ENCODE measurements at regions not wholly inside any gene's neighbourhood (a gene's known extent, or its start where the extent isn't known, plus 50 kb on each side); places are given as distances from the start of the nearest gene placed in this dataset.
"Not testable (repeated sequence)": the region's sequence is repeated elsewhere in the genome, so short reads cannot be mapped to it uniquely, and the experiment has no call there.

- DNase-seq, result not testable (repeated sequence)
These were observed 127.1 kb upstream of the VOPP1 start for GRCh38 chr7:55699450-55699842.

GRCh38 chr7:55698607-55699449, 126.5 kb upstream of the VOPP1 start:
- not testable (repeated sequence) for DNase-seq

GRCh38 chr7:55695893-55696701, 123.8 kb upstream of the VOPP1 start:
- not testable (repeated sequence) for DNase-seq

- not testable (repeated sequence) for DNase-seq
These were observed 122.2 kb upstream of the VOPP1 start for GRCh38 chr7:55694484-55694883.

GRCh38 chr7:55688684-55689681, 116.7 kb upstream of the VOPP1 start:
- DNase-seq, result not testable (repeated sequence)

GRCh38 chr7:55688261-55688660, 116.0 kb upstream of the VOPP1 start:
- not testable (repeated sequence) for DNase-seq

- DNase-seq, result not testable (repeated sequence)
These were observed 115.0 kb upstream of the VOPP1 start for GRCh38 chr7:55687252-55687651.

GRCh38 chr7:55686771-55687170, 114.5 kb upstream of the VOPP1 start:
- not testable (repeated sequence) for DNase-seq

GRCh38 chr7:55683501-55683900, 111.2 kb upstream of the VOPP1 start:
- not testable (repeated sequence) for DNase-seq

GRCh38 chr7:55675589-55675988, 103.3 kb upstream of the VOPP1 start:
- not testable (repeated sequence) for DNase-seq

- DNase-seq, result not testable (repeated sequence)
These were observed 101.2 kb upstream of the VOPP1 start for GRCh38 chr7:55673525-55673924.

- DNase-seq, result not testable (repeated sequence)
These were observed 99.8 kb upstream of the VOPP1 start for GRCh38 chr7:55672084-55672483.

GRCh38 chr7:55657654-55658053, 85.4 kb upstream of the VOPP1 start:
- DNase-seq, result peak; percentile 79

- DNase-seq, result no peak
These were observed 78.8 kb upstream of the VOPP1 start for GRCh38 chr7:55651057-55651456.

- no peak for DNase-seq
These were observed 76.9 kb upstream of the VOPP1 start for GRCh38 chr7:55649238-55649637.

- no peak for DNase-seq
These were observed 72.3 kb upstream of the VOPP1 start for GRCh38 chr7:55644567-55644966.

GRCh38 chr7:55642266-55642665, 70.0 kb upstream of the VOPP1 start:
- DNase-seq, result no peak

GRCh38 chr7:55641811-55642210, 69.5 kb upstream of the VOPP1 start:
- no peak for DNase-seq

GRCh38 chr7:55641273-55641691, 69.0 kb upstream of the VOPP1 start:
- DNase-seq, result peak; percentile 67

GRCh38 chr7:55639640-55640039, 67.3 kb upstream of the VOPP1 start:
- no peak for DNase-seq

- DNase-seq, result no peak
These were observed 56.9 kb upstream of the VOPP1 start for GRCh38 chr7:55629051-55629677.

GRCh38 chr7:55624813-55625212, 52.5 kb upstream of the VOPP1 start:
- no peak for DNase-seq

Data from NCI-H2171 (cell line).